Esophagus muscularis mucosa (tissue), 4 donors: ENCODE measurements at regions not wholly inside any gene's neighbourhood (a gene's known extent, or its start where the extent isn't known, plus 50 kb on each side); places are given as distances from the start of the nearest gene placed in this dataset.

Experiments
- EP300 ChIP-seq: sonication (generic); formaldehyde crosslinking; IDR thresholded peaks from one replicate; pipeline ENCODE4 v1.6.1; 2017; ENCODE audit warnings: antibody characterized with exemption
- POLR2A ChIP-seq: fragments of 450-650 bp; IDR thresholded peaks from one replicate; pipeline ENCODE4 v1.6.1; 2017; ENCODE audit warnings: antibody characterized with exemption, moderate library complexity, mild to moderate bottlenecking, low read depth
- POLR2AphosphoS5 ChIP-seq, 2 donors: sonication (generic); formaldehyde crosslinking; IDR thresholded peaks; one replicate each; pipeline ENCODE4 v1.6.1; 2017; ENCODE audit warnings: antibody characterized with exemption in 2 of 2
- TF ChIP-seq, protein P1 (sequence below), 3 experiments: fragments of 200-600 bp in 2 of 3; fragments of 450-650 bp in 1 of 3; sonication (generic) in 2 of 3; IDR thresholded peaks; one replicate each; pipeline ENCODE4 v1.5.1; 2017 to 2019; ENCODE audit warnings: antibody characterized with exemption in 3 of 3, mild to moderate bottlenecking in 2 of 3, moderate library complexity in 1 of 3

DNA sequence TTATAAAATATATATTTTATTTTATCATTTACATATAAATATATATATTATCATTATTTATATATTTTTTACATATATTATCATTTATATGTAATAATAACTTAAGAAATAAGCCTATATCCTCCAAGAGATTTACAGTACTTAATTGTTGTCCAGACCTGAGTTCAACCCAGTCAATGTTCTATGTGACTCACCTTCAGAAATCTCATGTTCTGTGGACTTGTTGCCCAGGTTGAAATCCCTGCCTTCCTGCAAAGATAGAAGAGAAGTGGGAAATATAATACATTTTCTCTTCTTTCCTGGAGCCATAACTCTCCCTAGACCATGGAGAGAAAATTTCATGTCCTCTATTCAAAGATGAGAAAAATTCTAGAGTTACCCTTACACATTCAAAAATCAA is 247.3 kb downstream of the PARM1 start:
- TF ChIP-seq POLR2A (no peak), POLR2AphosphoS5 (IDR thresholded peaks at IDR 0.05) (no peak), EP300 (no peak)
- TF ChIP-seq, protein P1, sequence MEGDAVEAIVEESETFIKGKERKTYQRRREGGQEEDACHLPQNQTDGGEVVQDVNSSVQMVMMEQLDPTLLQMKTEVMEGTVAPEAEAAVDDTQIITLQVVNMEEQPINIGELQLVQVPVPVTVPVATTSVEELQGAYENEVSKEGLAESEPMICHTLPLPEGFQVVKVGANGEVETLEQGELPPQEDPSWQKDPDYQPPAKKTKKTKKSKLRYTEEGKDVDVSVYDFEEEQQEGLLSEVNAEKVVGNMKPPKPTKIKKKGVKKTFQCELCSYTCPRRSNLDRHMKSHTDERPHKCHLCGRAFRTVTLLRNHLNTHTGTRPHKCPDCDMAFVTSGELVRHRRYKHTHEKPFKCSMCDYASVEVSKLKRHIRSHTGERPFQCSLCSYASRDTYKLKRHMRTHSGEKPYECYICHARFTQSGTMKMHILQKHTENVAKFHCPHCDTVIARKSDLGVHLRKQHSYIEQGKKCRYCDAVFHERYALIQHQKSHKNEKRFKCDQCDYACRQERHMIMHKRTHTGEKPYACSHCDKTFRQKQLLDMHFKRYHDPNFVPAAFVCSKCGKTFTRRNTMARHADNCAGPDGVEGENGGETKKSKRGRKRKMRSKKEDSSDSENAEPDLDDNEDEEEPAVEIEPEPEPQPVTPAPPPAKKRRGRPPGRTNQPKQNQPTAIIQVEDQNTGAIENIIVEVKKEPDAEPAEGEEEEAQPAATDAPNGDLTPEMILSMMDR (IDR thresholded peaks at IDR 0.05): no peak
